DND-41 (cell line): ENCODE measurements at regions not wholly inside any gene's neighbourhood (a gene's known extent, or its start where the extent isn't known, plus 50 kb on each side); places are given as distances from the start of the nearest gene placed in this dataset.

ENCODE experiments used
- CTCF ChIP-seq: IDR thresholded peaks from 2 replicates; pipeline ENCODE4 v1.5.1; 2012; ENCODE audit warnings: borderline replicate concordance, low read length, moderate library complexity, mild to moderate bottlenecking; ENCODE audit not compliant: poor library complexity, severe bottlenecking; ENCODE audit errors: extremely low read depth
- EZH2 ChIP-seq: IDR thresholded peaks from 3 replicates; pipeline ENCODE4 v1.6.1; 2012; ENCODE audit warnings: borderline replicate concordance, low read depth, mild to moderate bottlenecking, moderate library complexity, low read length, inconsistent platforms; ENCODE audit not compliant: severe bottlenecking

DNA sequence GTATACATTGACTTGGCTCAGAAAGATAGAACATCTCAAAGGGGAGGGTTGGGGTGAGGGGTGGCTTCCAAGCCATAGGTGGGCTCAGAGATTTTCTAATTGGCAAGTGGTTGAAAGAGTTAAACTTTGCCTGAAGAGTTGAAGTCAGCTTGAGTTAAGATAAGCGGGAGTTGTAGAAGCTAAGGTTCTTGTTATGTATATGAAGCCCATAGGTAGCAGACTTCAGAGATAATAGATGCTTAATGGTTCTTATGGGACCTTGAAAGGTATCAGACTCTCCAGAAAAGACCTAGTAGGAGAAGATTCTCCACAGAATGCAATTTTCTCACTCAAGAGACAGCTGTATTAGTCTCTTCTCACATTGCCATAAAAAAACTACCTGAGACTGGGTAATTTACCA, 599.1 kb upstream of the CPEB2 start:
- TF ChIP-seq CTCF (no peak), EZH2 (no peak)
